Neural cell (in vitro differentiated cells): ENCODE measurements at regions not wholly inside any gene's neighbourhood (a gene's known extent, or its start where the extent isn't known, plus 50 kb on each side); places are given as distances from the start of the nearest gene placed in this dataset.

Experiments
- CTCF ChIP-seq: fragments of 450-650 bp; IDR thresholded peaks from 2 replicates; pipeline ENCODE4 v1.5.1; 2014; ENCODE audit warnings: antibody characterized with exemption, mild to moderate bottlenecking, moderate library complexity; ENCODE audit not compliant: poor library complexity, severe bottlenecking
- EP300 ChIP-seq: fragments of 450-650 bp; conservative IDR thresholded peaks from 2 replicates; pipeline ENCODE4 v1.6.1; 2014; ENCODE audit warnings: antibody characterized with exemption, mild to moderate bottlenecking, moderate library complexity; ENCODE audit not compliant: poor library complexity, severe bottlenecking
- EZH2 ChIP-seq: fragments of 200-600, 300-800 bp; shearing (Covaris generic), sonication (generic); IDR thresholded peaks from 2 replicates; pipeline ENCODE4 v1.6.1; 2014; ENCODE audit warnings: antibody characterized with exemption, low read length, borderline replicate concordance, mild to moderate bottlenecking; ENCODE audit not compliant: insufficient read depth, poor library complexity, severe bottlenecking
- RAD21 ChIP-seq: fragments of 450-650 bp; conservative IDR thresholded peaks from 2 replicates; pipeline ENCODE4 v1.6.1; 2014; ENCODE audit warnings: antibody characterized with exemption, mild to moderate bottlenecking, moderate library complexity

GRCh38 chr18:55738483-55739114 is 150.6 kb upstream of the TCF4 start:
- no peak for TF ChIP-seq EP300
- TF ChIP-seq EZH2, result no peak
- TF ChIP-seq RAD21, result no peak
- TF ChIP-seq CTCF, result no peak
